IMR-90 (cell line): ENCODE measurements at regions not wholly inside any gene's neighbourhood (a gene's known extent, or its start where the extent isn't known, plus 50 kb on each side); places are given as distances from the start of the nearest gene placed in this dataset.

Source experiments
- CTCF ChIP-seq: conservative IDR thresholded peaks from 2 replicates; pipeline ENCODE4 v1.5.1; 2012; ENCODE audit warnings: mild to moderate bottlenecking, low read depth, low read length, improper control_type of control experiment
- ELK1 ChIP-seq: fragments of 150-350 bp; IDR thresholded peaks from 2 replicates; pipeline ENCODE4 v1.6.1; 2016; ENCODE audit warnings: low read depth, mild to moderate bottlenecking, low read length, moderate library complexity, borderline replicate concordance
- FOS ChIP-seq: fragments of 150-350 bp; IDR thresholded peaks from 2 replicates; pipeline ENCODE4 v1.6.1; 2016; ENCODE audit warnings: low read depth, low read length
- NFE2L2 ChIP-seq: fragments of 150-350 bp; IDR thresholded peaks from 2 replicates; pipeline ENCODE4 v1.6.1; 2016; ENCODE audit warnings: low read depth, mild to moderate bottlenecking, low read length
- POLR2A ChIP-seq: IDR thresholded peaks from 2 replicates; pipeline ENCODE4 v1.6.1; 2012; ENCODE audit warnings: mild to moderate bottlenecking, low read depth, low read length
- RAD21 ChIP-seq: IDR thresholded peaks from 2 replicates; pipeline ENCODE4 v1.6.1; 2012; ENCODE audit warnings: low read length, improper control_type of control experiment
- RFX5 ChIP-seq: IDR thresholded peaks from 2 replicates; pipeline ENCODE4 v1.8.0; 2012; ENCODE audit warnings: low read depth, mild to moderate bottlenecking, low read length, moderate library complexity

GRCh38 chr2:239462671-239463506 is 62.1 kb upstream of the HDAC4 start:
- TF ChIP-seq CTCF (no peak), POLR2A (no peak), NFE2L2 (no peak), FOS (no peak), RFX5 (no peak), RAD21 (no peak), ELK1 (no peak)
